HL-60 (cell line): ENCODE measurements at regions not wholly inside any gene's neighbourhood (a gene's known extent, or its start where the extent isn't known, plus 50 kb on each side); places are given as distances from the start of the nearest gene placed in this dataset.

Experiments used
- GABPA ChIP-seq: IDR thresholded peaks from 2 replicates; pipeline ENCODE4 v1.6.1; 2012; ENCODE audit warnings: low read depth
- POLR2AphosphoS5 ChIP-seq: IDR thresholded peaks from 2 replicates; pipeline ENCODE4 v1.6.1; 2012; ENCODE audit warnings: low read depth
- TF ChIP-seq, protein P1 (sequence below): IDR thresholded peaks from one replicate; pipeline ENCODE4 v1.5.1; 2011; ENCODE audit warnings: low read length, control low read depth, inconsistent platforms; ENCODE audit not compliant: insufficient read depth
- TF ChIP-seq, protein P2 (sequence below): IDR thresholded peaks from 2 replicates; pipeline ENCODE4 v1.6.1; 2012; ENCODE audit warnings: low read depth; ENCODE audit not compliant: insufficient replicate concordance

DNA sequence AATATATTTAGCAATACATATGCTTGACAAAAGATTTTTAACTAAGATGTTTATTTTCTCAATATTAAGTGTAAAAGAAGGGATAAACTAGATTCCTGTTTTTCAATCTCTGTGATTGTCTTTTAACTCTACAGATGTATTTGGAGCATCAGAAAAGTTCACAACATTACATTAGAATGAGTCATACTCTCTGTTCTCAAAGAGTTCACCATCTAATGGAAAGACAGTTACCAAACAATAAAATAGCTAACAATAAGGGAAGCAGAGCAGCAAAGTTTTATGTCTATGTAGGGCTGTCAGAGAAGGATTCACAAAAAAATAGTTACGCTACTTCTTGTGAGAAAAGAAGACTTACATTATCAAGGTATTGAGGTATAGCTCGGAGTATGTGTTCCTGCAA lies 109.2 kb upstream of the MAP2 start:
- TF ChIP-seq, protein P1, sequence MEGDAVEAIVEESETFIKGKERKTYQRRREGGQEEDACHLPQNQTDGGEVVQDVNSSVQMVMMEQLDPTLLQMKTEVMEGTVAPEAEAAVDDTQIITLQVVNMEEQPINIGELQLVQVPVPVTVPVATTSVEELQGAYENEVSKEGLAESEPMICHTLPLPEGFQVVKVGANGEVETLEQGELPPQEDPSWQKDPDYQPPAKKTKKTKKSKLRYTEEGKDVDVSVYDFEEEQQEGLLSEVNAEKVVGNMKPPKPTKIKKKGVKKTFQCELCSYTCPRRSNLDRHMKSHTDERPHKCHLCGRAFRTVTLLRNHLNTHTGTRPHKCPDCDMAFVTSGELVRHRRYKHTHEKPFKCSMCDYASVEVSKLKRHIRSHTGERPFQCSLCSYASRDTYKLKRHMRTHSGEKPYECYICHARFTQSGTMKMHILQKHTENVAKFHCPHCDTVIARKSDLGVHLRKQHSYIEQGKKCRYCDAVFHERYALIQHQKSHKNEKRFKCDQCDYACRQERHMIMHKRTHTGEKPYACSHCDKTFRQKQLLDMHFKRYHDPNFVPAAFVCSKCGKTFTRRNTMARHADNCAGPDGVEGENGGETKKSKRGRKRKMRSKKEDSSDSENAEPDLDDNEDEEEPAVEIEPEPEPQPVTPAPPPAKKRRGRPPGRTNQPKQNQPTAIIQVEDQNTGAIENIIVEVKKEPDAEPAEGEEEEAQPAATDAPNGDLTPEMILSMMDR, result no peak
- TF ChIP-seq POLR2AphosphoS5 (no peak), GABPA (no peak)
- TF ChIP-seq, protein P2, sequence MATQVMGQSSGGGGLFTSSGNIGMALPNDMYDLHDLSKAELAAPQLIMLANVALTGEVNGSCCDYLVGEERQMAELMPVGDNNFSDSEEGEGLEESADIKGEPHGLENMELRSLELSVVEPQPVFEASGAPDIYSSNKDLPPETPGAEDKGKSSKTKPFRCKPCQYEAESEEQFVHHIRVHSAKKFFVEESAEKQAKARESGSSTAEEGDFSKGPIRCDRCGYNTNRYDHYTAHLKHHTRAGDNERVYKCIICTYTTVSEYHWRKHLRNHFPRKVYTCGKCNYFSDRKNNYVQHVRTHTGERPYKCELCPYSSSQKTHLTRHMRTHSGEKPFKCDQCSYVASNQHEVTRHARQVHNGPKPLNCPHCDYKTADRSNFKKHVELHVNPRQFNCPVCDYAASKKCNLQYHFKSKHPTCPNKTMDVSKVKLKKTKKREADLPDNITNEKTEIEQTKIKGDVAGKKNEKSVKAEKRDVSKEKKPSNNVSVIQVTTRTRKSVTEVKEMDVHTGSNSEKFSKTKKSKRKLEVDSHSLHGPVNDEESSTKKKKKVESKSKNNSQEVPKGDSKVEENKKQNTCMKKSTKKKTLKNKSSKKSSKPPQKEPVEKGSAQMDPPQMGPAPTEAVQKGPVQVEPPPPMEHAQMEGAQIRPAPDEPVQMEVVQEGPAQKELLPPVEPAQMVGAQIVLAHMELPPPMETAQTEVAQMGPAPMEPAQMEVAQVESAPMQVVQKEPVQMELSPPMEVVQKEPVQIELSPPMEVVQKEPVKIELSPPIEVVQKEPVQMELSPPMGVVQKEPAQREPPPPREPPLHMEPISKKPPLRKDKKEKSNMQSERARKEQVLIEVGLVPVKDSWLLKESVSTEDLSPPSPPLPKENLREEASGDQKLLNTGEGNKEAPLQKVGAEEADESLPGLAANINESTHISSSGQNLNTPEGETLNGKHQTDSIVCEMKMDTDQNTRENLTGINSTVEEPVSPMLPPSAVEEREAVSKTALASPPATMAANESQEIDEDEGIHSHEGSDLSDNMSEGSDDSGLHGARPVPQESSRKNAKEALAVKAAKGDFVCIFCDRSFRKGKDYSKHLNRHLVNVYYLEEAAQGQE, result no peak
